ELR (cell line): ENCODE measurements at regions not wholly inside any gene's neighbourhood (a gene's known extent, or its start where the extent isn't known, plus 50 kb on each side); places are given as distances from the start of the nearest gene placed in this dataset.
A peak's percentile ranks its signal among the peaks of the same experiment; 100 is the strongest.
"Not testable (repeated sequence)": the region's sequence is repeated elsewhere in the genome, so short reads cannot be mapped to it uniquely, and the experiment has no call there.

Experiments used
- DNase-seq: peaks from one replicate; pipeline ENCODE4 v3.0.0-alpha.2; 2015; ENCODE audit warnings: low read depth

GRCh38 chr3:90206482-90206881 is 1099.1 kb downstream of the EPHA3 start:
- DNase-seq: not testable (repeated sequence)

- peak; percentile 8 for DNase-seq
These were observed 1100.1 kb downstream of the EPHA3 start for GRCh38 chr3:90207353-90208097.

- DNase-seq: no peak
These were observed 1114.5 kb downstream of the EPHA3 start for GRCh38 chr3:90221900-90222299.

- peak; percentile 35 for DNase-seq
These were observed 1134.1 kb downstream of the EPHA3 start for GRCh38 chr3:90241481-90241880.

- no peak for DNase-seq
These were observed 1145.7 kb downstream of the EPHA3 start for GRCh38 chr3:90253131-90253530.

- no peak for DNase-seq
These were observed 1154.3 kb downstream of the EPHA3 start for GRCh38 chr3:90261481-90262433.
